RKO (cell line): ENCODE measurements at regions not wholly inside any gene's neighbourhood (a gene's known extent, or its start where the extent isn't known, plus 50 kb on each side); places are given as distances from the start of the nearest gene placed in this dataset.
"Not testable (repeated sequence)": the region's sequence is repeated elsewhere in the genome, so short reads cannot be mapped to it uniquely, and the experiment has no call there.

Experiments used
- DNase-seq: peaks from one replicate; pipeline ENCODE4 v3.0.0-alpha.2; 2016; ENCODE audit warnings: low spot score

DNA sequence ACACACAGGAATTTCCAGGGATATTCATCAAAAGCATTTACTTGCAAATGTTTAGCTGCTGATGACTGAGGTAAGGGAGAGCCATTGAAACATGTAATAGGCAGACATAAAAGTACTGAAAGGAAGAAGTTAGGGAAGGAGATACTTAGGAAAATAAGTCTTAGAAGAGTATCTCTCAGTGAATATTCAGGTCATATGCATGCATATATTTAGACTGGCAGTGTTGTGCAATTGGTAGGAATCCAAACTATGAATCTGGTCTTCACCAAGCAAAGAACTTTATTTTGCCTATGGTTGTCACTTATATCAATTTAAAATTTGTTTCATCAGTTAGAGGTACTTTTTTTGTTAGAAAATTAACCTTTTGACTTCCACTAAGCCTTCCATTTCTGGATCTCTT is 1490.7 kb downstream of the SUCLG1 start:
- DNase-seq: no peak

- DNase-seq: no peak
Measured at GRCh38 chr2:82964341-82964740, 1494.7 kb downstream of the SUCLG1 start.

DNA sequence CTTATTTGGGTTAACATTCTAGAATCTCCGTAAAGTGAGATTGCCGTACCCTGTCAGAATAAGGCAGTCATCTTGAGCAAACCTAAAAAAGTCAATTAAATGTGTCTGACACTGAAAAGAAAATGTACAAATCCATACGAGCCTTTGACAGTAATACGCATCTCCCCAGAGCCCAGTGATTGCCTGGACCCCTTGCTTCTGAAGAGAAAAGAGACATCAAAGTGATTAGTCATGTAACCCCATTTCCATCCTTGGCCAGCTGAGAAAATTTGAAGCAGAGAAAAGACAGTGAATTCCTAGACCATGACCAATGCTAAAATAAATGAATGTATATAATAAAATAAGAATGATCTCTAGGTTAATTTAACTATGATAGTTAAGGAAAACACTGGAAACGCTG is 1499.4 kb downstream of the SUCLG1 start:
- DNase-seq: no peak

DNA sequence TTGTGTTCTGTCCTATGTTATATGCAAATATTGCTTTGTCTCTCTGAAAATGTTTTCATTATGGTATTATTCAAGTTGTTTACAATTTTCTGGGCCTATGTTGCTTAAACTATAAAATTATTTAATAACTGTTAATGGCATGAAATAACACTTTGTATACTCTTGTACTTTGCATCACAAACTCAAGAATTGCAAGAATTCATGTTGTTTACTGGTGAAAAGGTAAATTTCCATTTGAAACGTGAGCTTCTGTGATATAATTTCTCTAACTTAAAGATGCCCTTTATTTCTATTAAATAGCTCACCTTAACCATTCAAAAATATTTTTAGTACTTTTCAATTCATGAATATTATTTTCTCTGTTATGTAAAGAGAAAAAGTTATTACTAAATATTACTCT is 1504.2 kb downstream of the SUCLG1 start:
- DNase-seq: no peak

- no peak for DNase-seq
Measured at GRCh38 chr2:82939211-82939610, 1519.9 kb downstream of the SUCLG1 start.

DNA sequence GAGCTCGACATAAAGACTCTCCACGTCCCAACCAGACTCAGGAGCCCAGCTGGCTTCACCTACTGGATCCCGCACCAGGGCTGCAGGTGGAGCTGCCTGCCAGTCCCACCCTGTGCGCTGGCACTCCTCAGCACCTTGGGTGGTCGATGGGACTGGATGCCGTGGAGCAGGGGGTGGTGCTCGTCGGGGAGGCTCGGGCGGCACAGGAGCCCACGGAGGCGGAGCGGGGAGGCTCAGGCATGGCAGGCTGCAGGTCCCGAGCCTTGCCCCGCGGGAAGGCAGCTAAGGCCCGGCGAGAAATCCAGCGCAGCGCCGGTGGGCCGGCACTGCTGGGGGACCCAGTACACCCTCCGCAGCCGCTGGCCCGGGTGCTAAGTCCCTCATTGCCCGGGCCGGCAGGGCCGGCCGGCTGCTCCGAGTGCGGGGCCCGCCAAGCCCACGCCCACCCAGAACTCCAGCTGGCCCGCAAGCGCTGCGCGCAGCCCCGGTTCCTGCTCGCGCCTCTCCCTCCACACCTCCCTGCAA is 1520.7 kb downstream of the SUCLG1 start:
- DNase-seq: not testable (repeated sequence)

DNA sequence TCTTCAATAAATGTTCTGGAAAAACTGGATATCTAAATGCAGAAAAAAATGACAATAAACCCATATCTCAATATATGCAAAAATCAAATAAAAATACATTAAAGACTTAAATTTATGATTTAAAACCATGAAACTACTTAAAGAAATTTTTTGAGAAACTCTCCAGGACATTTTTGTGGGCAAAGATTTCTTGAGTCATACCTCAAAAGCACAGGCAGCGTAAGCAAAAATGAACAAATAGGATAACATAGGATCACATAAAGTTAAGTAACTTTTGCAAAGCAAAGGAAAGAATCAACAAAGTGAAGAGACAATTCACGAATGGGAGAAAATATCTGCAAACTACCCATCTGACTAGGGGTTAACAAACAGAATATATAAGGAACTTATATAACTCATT is 1545.5 kb downstream of the SUCLG1 start:
- DNase-seq: no peak

DNA sequence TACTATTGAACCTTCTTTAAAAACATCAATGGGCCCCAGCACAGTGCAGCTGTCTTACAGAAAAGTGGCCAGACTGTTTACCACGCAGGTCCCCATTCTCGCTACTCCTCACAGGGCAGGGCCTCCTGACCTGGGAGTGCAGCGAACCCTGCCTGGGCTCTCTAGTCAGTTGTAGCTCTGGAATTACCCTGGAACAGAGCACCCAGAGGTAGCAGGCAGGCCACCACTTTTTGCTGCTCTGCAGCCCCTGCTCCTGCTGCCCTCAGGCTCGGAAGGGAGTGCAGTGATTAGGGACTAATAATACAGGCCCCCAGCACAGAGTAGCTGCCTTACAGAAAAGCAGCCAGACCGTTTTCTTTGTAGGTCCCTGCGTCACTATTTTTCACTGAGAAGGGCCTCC is 1563.0 kb downstream of the SUCLG1 start:
- no peak for DNase-seq

GRCh38 chr2:82893190-82893589 is 1565.9 kb downstream of the SUCLG1 start:
- no peak for DNase-seq

DNA sequence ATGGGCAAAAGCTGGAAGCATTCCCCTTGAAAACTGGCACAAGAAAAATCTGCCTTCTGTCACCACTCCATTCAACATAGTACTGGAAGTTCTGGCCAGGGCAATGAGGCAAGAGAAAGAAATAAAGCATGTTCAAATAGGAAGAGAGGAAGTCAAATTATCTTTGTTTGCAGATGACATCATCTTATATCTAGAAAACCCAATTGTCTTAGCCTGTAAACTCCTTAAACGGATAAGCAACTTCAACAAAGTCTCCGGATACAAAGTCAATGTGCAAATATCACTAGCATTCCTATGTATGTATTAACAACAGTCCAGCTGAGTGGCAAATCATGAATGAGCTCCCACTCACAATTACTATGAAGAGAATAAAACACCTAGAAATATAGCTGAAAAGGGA is 1579.3 kb downstream of the SUCLG1 start:
- DNase-seq: no peak

DNA sequence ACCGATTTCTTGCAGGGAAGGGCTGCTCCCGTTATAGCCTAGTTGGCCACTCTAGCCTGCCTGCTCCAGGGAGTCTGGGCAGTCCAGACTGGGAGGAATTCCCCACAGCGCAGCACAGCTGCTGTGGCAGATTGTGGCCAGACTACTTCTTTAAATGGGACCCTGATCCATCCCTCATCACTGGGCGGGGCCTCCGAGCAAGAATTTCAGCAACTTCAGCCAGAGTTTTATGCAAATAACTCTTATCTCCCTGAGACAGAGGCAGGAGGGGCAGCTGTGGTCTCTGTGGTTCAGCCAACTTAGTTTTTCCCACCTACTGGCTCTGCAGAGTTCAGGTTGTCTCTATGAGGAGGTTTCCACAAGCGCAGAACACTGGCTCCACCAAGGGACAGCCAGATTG is 1583.2 kb downstream of the SUCLG1 start:
- no peak for DNase-seq

DNA sequence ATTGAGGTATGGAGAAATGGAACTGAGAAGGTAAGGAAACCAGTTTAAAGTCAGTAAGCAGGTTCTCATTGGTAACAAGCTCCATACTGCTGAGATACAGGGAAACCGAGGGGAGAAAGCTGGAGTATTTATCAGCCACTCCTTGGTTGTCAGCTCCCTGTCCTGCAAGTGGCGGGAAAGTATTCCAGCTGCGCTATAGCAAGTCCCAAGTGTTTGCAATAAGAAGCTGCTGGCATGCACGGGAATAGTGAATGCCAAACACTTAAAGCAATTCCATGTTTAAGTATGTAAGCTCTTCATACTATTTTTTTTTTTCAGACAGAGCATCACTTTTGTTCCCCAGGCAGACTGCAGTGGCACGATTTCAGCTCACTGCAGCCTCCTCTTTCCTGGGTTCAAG is 1601.1 kb downstream of the SUCLG1 start:
- DNase-seq: no peak

DNA sequence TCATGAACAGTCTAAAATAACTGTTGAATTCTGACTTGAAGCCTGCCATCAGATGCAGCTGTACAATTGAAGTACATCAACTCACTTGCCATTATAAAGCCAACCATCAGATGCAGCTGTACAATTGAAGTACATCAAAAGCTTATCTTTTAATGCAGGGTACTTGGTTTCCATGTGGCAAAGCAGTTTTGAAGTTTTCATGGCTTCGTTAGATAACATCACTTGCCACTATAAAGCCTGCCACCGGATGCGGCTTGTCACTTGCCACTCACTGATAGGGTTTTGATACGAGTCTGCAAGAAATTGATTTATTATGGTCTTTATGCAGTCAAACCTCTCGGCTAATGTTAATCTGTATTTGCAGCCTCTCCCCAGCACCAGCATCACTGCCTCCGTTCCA is 1605.8 kb downstream of the SUCLG1 start:
- DNase-seq: no peak

DNA sequence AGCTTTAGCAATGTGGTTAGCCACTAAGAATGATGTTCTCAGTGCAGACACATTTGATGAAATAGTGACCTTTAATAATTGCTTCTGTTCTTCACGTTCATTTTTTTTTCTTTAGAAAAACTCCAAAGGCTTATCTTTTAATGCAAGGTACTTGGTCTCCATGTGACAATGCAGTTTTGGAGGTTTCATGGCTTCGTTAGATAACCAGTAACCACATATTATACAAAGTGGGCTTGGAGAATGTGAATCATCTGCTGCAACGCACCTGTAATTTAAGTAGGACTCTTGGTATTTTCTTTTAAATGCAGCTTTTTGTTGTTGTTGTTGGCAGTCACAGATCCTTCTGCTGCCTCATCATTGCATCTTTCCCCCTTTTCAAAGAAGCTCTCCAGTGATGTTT is 1606.3 kb downstream of the SUCLG1 start:
- DNase-seq: no peak

GRCh38 chr2:82848285-82848684 is 1610.8 kb downstream of the SUCLG1 start:
- DNase-seq: no peak

DNA sequence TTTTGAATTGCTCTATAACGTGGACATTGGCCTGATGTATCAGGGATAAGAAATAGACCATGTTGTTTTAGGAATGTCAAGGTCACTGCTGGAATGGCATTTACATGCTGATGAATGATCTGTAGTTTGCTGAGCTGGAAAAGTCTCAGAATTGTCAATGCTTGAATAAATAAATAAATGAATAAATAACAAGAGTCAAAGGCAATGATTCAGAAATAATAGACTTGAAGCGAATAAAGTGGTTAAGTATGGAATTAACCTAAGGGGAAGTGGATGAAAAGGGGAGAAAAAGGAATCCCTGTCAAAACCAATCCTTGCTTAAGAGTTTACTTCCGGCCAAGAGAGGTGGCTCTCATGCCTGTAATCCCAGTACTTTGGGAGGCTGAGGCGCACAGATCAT is 1620.0 kb downstream of the SUCLG1 start:
- no peak for DNase-seq

GRCh38 chr2:82837588-82838304 is 1621.3 kb downstream of the SUCLG1 start:
- peak; percentile 62 for DNase-seq

- DNase-seq: no peak
Measured at GRCh38 chr2:82834893-82835292, 1624.2 kb downstream of the SUCLG1 start.

DNA sequence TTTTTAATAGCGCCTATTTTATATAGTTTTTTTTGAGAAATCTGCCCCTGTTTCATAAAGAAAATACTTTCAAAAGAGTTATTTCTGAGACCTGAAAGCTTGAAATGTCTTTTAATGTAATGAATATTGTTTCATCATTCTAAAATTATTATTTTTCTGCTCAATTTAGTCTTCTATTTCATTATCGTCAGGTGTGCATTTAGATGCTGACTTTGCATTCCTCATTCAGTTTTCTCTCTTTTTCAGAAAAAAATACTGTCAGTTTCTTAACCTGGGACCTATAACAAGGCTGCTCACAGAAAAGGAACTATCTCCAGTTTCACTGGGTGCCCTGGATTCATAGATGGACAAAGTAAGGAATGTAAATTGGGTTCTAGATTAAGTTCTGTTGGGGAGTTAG is 1631.7 kb downstream of the SUCLG1 start:
- no peak for DNase-seq

DNA sequence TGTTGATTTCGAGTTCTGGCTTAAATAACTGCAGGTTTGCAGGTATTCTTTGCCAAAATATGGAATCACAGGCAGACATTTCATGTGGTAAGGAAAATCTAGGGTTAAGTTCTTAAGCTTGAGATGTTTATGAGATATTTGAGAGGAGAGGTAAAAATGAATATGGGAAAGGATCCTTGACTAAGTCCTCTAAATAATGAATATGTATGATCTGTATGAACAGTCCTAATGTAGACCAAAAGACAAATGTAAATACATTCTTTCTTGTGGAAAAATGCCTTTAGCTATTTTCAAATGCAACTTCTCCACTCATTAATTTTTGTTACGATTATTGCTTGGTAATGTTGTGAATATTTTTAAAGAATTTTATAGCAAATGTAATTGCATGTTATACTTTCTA is 1632.6 kb downstream of the SUCLG1 start:
- no peak for DNase-seq

DNA sequence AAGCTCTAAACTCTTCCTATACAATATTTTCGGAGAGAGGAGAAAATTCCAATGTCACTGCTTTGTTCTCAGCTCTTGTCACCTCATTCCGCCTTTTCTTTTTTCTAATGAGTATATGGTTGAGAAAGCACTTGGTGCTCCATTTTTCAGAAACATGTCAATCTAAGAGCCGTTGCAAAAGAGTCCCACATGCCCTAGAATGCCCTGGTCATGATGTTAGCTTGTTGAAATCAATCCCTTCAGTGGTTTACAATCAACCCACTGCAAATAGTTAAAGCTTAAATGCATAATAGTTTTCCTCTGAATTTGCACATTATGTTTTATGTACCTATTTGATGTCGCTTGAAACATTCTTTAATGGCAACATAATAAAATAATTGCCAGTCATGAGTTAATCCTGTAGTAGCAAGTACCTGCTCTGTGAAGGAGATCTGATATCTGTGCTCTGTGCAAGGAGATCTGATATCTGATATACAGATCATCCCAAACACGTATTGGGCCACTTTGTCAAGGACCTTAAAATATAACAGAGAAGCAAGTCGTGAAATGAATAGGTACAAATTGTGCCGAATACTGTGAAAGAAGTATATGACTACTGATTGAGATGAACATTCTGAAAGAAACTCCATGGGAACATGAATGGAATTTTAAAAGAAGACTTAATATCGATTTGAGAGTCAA is 1633.5 kb downstream of the SUCLG1 start:
- DNase-seq: no peak

GRCh38 chr2:82823892-82824291 is 1635.2 kb downstream of the SUCLG1 start:
- DNase-seq: no peak

DNA sequence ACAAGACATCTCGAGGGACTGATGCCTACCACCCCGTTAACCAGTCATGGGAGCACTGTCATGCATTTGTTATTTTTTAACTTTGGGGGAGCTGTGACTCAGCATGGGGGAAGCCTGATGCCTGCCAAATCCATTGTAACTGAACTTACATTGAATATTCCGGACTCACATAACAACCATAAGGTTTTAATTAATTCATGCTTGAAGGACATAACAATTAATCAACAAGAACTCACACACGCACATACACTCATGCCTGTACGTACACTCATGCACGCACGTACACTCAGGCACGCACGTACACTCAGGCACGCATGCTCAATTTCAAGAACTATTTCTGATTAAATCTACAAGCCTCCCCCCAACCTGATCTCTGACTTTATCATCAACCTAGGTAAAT is 1639.1 kb downstream of the SUCLG1 start:
- no peak for DNase-seq

GRCh38 chr2:82814146-82814545 is 1644.9 kb downstream of the SUCLG1 start:
- no peak for DNase-seq
